GM13976 (cell line): ENCODE measurements at regions not wholly inside any gene's neighbourhood (a gene's known extent, or its start where the extent isn't known, plus 50 kb on each side); places are given as distances from the start of the nearest gene placed in this dataset.
"Not testable (repeated sequence)": the region's sequence is repeated elsewhere in the genome, so short reads cannot be mapped to it uniquely, and the experiment has no call there.

Experiments
- DNase-seq: peaks from one replicate; pipeline ENCODE4 v3.0.0; 2012; ENCODE audit warnings: low spot score
- CTCF ChIP-seq: IDR thresholded peaks from 2 replicates; pipeline ENCODE4 v1.5.1; 2012; ENCODE audit warnings: borderline replicate concordance, mild to moderate bottlenecking; ENCODE audit not compliant: insufficient read depth; ENCODE audit errors: extremely low read depth, missing control alignments, control extremely low read depth
- in situ Hi-C: fragments of 300-500 bp; cut with MboI; formaldehyde crosslinking; loops from one replicate; pipeline ENCODE4 v1.12.0; 2022; ENCODE audit warnings: low sequenced_read_pairs, mixed read lengths, inconsistent platforms; ENCODE audit not compliant: unreplicated experiment

- no peak for TF ChIP-seq CTCF
- in situ Hi-C loops: no loop called here
- no peak for DNase-seq
Observed at GRCh38 chr9:7639471-7639870, 160.1 kb downstream of the DMAC1 start.

GRCh38 chr9:7636838-7637467, 162.6 kb downstream of the DMAC1 start:
- no peak for DNase-seq
- TF ChIP-seq CTCF: no peak
- in situ Hi-C loops: no loop called here

- no peak for TF ChIP-seq CTCF
- in situ Hi-C loops: no loop called here
- DNase-seq: no peak
Observed at GRCh38 chr9:7636309-7636708, 163.3 kb downstream of the DMAC1 start.

GRCh38 chr9:7626571-7627029, 173.0 kb downstream of the DMAC1 start:
- DNase-seq, in situ Hi-C loops: not testable (repeated sequence)

GRCh38 chr9:7622481-7622880, 177.1 kb downstream of the DMAC1 start:
- in situ Hi-C loops: no loop called here
- TF ChIP-seq CTCF: no peak
- no peak for DNase-seq

- DNase-seq: no peak
- in situ Hi-C loops: no loop called here
- TF ChIP-seq CTCF: no peak
Observed at GRCh38 chr9:7615344-7615743, 184.2 kb downstream of the DMAC1 start.

- no peak for DNase-seq
- in situ Hi-C loops: no loop called here
- TF ChIP-seq CTCF: no peak
Observed at GRCh38 chr9:7613931-7614330, 185.6 kb downstream of the DMAC1 start.
